Natural killer cell treated with Interleukin-12 subunit alpha and Interleukin-12 subunit beta and Interleukin-15 and Interleukin-18, amount 100 ng/mL, for 72 hours (primary cell): ENCODE measurements at regions not wholly inside any gene's neighbourhood (a gene's known extent, or its start where the extent isn't known, plus 50 kb on each side); places are given as distances from the start of the nearest gene placed in this dataset.

Experiments
- ATAC-seq, 2 donors: fragments of 150-1000 bp; cut with Tn5 transposase in 1 of 2; sonication (Bioruptor Pico), chemical (Tn5 transposase) in 1 of 2; 2 replicates each; pipeline ENCODE4 v1.10.0; 2021
- DNase-seq: peaks from one replicate; pipeline ENCODE4 v3.0.0; 2022; ENCODE audit warnings: low spot score
- H3K27ac Mint-ChIP-seq, 2 donors: 1 replicate in 1 of 2; 2 replicates in 1 of 2; pipeline ENCODE4 v1.8.0; 2022; ENCODE audit warnings: mixed read lengths in 2 of 2, mild to moderate bottlenecking in 1 of 2, moderate library complexity in 1 of 2
- H3K27me3 Mint-ChIP-seq, 2 donors: 1 replicate in 1 of 2; 2 replicates in 1 of 2; pipeline ENCODE4 v1.8.0; 2022; ENCODE audit warnings: mixed read lengths in 2 of 2
- H3K36me3 Mint-ChIP-seq: one replicate; pipeline ENCODE4 v1.8.0; 2022; ENCODE audit warnings: mixed read lengths
- H3K4me1 Mint-ChIP-seq, 2 donors: 1 replicate in 1 of 2; 2 replicates in 1 of 2; pipeline ENCODE4 v1.8.0; 2022; ENCODE audit warnings: low read depth in 2 of 2, mixed read lengths in 2 of 2, mild to moderate bottlenecking in 1 of 2
- H3K4me3 Mint-ChIP-seq: one replicate; pipeline ENCODE4 v1.8.0; 2022; ENCODE audit warnings: mixed read lengths
- H3K9me3 Mint-ChIP-seq: 2 replicates; pipeline ENCODE4 v1.8.0; 2022; ENCODE audit warnings: mixed read lengths

- Mint-ChIP-seq H3K4me3 (no peak overlapping the region), H3K27me3 (no peaks in the 10 kb centered on the region), H3K36me3 (no peaks in the 10 kb centered on the region), H3K9me3 (peaks cover 15% of the 10 kb centered on the region), H3K27ac (no peak overlapping the region), H3K4me1 (no peaks in the 10 kb centered on the region)
- no peak for ATAC-seq
- no peak for DNase-seq
Measured at GRCh38 chr5:8253376-8253775, 384.4 kb downstream of the MTRR start.

GRCh38 chr5:8254674-8255073, 385.7 kb downstream of the MTRR start:
- H3K27me3 Mint-ChIP-seq = no peaks in the 10 kb centered on the region
- H3K27ac Mint-ChIP-seq = no peak overlapping the region
- no peaks in the 10 kb centered on the region for H3K4me1 Mint-ChIP-seq
- ATAC-seq (no peak), DNase-seq (no peak)
- no peak overlapping the region for H3K4me3 Mint-ChIP-seq
- H3K9me3 Mint-ChIP-seq = peaks cover 14% of the 10 kb centered on the region
- no peaks in the 10 kb centered on the region for H3K36me3 Mint-ChIP-seq

GRCh38 chr5:8258801-8259200, 389.9 kb downstream of the MTRR start:
- DNase-seq (no peak), ATAC-seq (no peak)
- Mint-ChIP-seq H3K27ac (no peak overlapping the region), H3K4me3 (no peak overlapping the region), H3K27me3 (no peaks in the 10 kb centered on the region), H3K4me1 (no peaks in the 10 kb centered on the region), H3K36me3 (no peaks in the 10 kb centered on the region), H3K9me3 (peaks cover 8% of the 10 kb centered on the region)

- DNase-seq (no peak), ATAC-seq (no peak)
- H3K36me3 Mint-ChIP-seq = peaks cover 4% of the 10 kb centered on the region
- no peak overlapping the region for H3K27ac Mint-ChIP-seq
- H3K4me3 Mint-ChIP-seq = no peak overlapping the region
- no peaks in the 10 kb centered on the region for H3K4me1 Mint-ChIP-seq
- no peaks in the 10 kb centered on the region for H3K27me3 Mint-ChIP-seq
- H3K9me3 Mint-ChIP-seq = peaks cover 24% of the 10 kb centered on the region
Measured at GRCh38 chr5:8270246-8270645, 401.3 kb downstream of the MTRR start.

- H3K4me3 Mint-ChIP-seq = no peak overlapping the region
- DNase-seq (no peak), ATAC-seq (no peak)
- H3K4me1 Mint-ChIP-seq = no peaks in the 10 kb centered on the region
- H3K27me3 Mint-ChIP-seq = no peaks in the 10 kb centered on the region
- H3K9me3 Mint-ChIP-seq = peaks cover 27% of the 10 kb centered on the region
- H3K27ac Mint-ChIP-seq = no peak overlapping the region
- peaks cover 4% of the 10 kb centered on the region for H3K36me3 Mint-ChIP-seq
Measured at GRCh38 chr5:8280711-8281363, 411.9 kb downstream of the MTRR start.

GRCh38 chr5:8288334-8288733, 419.4 kb downstream of the MTRR start:
- H3K27me3 Mint-ChIP-seq = no peaks in the 10 kb centered on the region
- peaks cover 16% of the 10 kb centered on the region for H3K9me3 Mint-ChIP-seq
- no peak for DNase-seq
- no peak for ATAC-seq
- no peak overlapping the region for H3K27ac Mint-ChIP-seq
- H3K4me3 Mint-ChIP-seq = no peak overlapping the region
- H3K36me3 Mint-ChIP-seq = no peaks in the 10 kb centered on the region
- no peaks in the 10 kb centered on the region for H3K4me1 Mint-ChIP-seq

GRCh38 chr5:8288897-8289516, 420.1 kb downstream of the MTRR start:
- H3K4me1 Mint-ChIP-seq = no peaks in the 10 kb centered on the region
- H3K27ac Mint-ChIP-seq = no peak overlapping the region
- DNase-seq (no peak), ATAC-seq (no peak)
- peaks cover 10% of the 10 kb centered on the region for H3K9me3 Mint-ChIP-seq
- no peaks in the 10 kb centered on the region for H3K36me3 Mint-ChIP-seq
- H3K27me3 Mint-ChIP-seq = no peaks in the 10 kb centered on the region
- no peak overlapping the region for H3K4me3 Mint-ChIP-seq

GRCh38 chr5:8289779-8290178, 420.8 kb downstream of the MTRR start:
- Mint-ChIP-seq H3K4me1 (no peaks in the 10 kb centered on the region), H3K4me3 (no peak overlapping the region), H3K27ac (no peak overlapping the region), H3K9me3 (peaks cover 5% of the 10 kb centered on the region), H3K36me3 (no peaks in the 10 kb centered on the region), H3K27me3 (no peaks in the 10 kb centered on the region)
- DNase-seq = no peak
- ATAC-seq = no peak

- H3K27ac Mint-ChIP-seq = no peak overlapping the region
- ATAC-seq (no peak), DNase-seq (no peak)
- no peaks in the 10 kb centered on the region for H3K27me3 Mint-ChIP-seq
- H3K4me3 Mint-ChIP-seq = no peak overlapping the region
- no peaks in the 10 kb centered on the region for H3K4me1 Mint-ChIP-seq
- peaks cover 3% of the 10 kb centered on the region for H3K9me3 Mint-ChIP-seq
- peaks cover 4% of the 10 kb centered on the region for H3K36me3 Mint-ChIP-seq
Measured at GRCh38 chr5:8290721-8291120, 421.8 kb downstream of the MTRR start.

GRCh38 chr5:8291641-8292040, 422.7 kb downstream of the MTRR start:
- peaks cover 4% of the 10 kb centered on the region for H3K36me3 Mint-ChIP-seq
- no peak overlapping the region for H3K27ac Mint-ChIP-seq
- DNase-seq = no peak
- no peak overlapping the region for H3K4me3 Mint-ChIP-seq
- ATAC-seq = no peak
- no peaks in the 10 kb centered on the region for H3K27me3 Mint-ChIP-seq
- H3K9me3 Mint-ChIP-seq = peaks cover 8% of the 10 kb centered on the region
- no peaks in the 10 kb centered on the region for H3K4me1 Mint-ChIP-seq

- H3K36me3 Mint-ChIP-seq = peaks cover 4% of the 10 kb centered on the region
- ATAC-seq (no peak), DNase-seq (no peak)
- H3K27me3 Mint-ChIP-seq = no peaks in the 10 kb centered on the region
- peaks cover 12% of the 10 kb centered on the region for H3K9me3 Mint-ChIP-seq
- H3K4me3 Mint-ChIP-seq = no peak overlapping the region
- no peaks in the 10 kb centered on the region for H3K4me1 Mint-ChIP-seq
- no peak overlapping the region for H3K27ac Mint-ChIP-seq
Measured at GRCh38 chr5:8295141-8295540, 426.2 kb downstream of the MTRR start.

GRCh38 chr5:8299716-8300115, 430.8 kb downstream of the MTRR start:
- Mint-ChIP-seq H3K36me3 (peaks cover 4% of the 10 kb centered on the region), H3K27me3 (no peaks in the 10 kb centered on the region), H3K4me3 (no peak overlapping the region), H3K27ac (no peak overlapping the region), H3K9me3 (peaks cover 26% of the 10 kb centered on the region), H3K4me1 (no peaks in the 10 kb centered on the region)
- no peak for ATAC-seq
- no peak for DNase-seq

- ATAC-seq = no peak
- H3K4me3 Mint-ChIP-seq = no peak overlapping the region
- no peak for DNase-seq
- no peaks in the 10 kb centered on the region for H3K4me1 Mint-ChIP-seq
- no peaks in the 10 kb centered on the region for H3K36me3 Mint-ChIP-seq
- no peak overlapping the region for H3K27ac Mint-ChIP-seq
- H3K9me3 Mint-ChIP-seq = peaks cover 24% of the 10 kb centered on the region
- no peaks in the 10 kb centered on the region for H3K27me3 Mint-ChIP-seq
Measured at GRCh38 chr5:8304341-8304740, 435.4 kb downstream of the MTRR start.

GRCh38 chr5:8306288-8306896, 437.4 kb downstream of the MTRR start:
- H3K9me3 Mint-ChIP-seq = peaks cover 25% of the 10 kb centered on the region
- ATAC-seq = no peak
- no peaks in the 10 kb centered on the region for H3K4me1 Mint-ChIP-seq

More at GRCh38 chr5:8306288-8306896, 437.4 kb downstream of the MTRR start:
- Mint-ChIP-seq H3K27me3 (no peaks in the 10 kb centered on the region), H3K27ac (no peak overlapping the region), H3K4me3 (no peak overlapping the region), H3K36me3 (no peaks in the 10 kb centered on the region)
- DNase-seq = no peak
